ENCODE measurements at regions not wholly inside any gene's neighbourhood (a gene's known extent, or its start where the extent isn't known, plus 50 kb on each side); places are given as distances from the start of the nearest gene placed in this dataset.
"Not testable (repeated sequence)": the region's sequence is repeated elsewhere in the genome, so short reads cannot be mapped to it uniquely, and the experiment has no call there.

DNA sequence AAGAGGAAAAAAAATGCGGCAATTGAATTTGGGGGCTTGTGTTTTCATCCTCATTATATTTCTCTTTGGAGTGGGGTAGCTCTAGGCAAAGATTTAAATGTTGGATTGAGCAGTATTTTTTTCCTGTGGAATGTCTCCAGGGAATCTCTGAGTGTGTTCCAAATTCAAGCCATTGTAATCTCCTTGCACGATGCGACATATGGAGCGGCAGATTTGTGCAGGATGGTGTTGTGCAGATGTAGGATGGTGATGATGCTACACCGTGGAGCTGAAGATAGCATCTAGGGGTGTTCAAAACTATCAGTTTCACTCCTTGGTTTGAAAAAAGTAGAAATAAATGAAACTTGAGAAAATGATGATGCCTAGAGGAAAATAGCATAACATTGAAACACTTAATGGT is 777.5 kb upstream of the EPHA7 start:
- Histone ChIP-seq H3K4me1 (ENCODE audit: control insufficient read depth, insufficient read depth, low read length, poor library complexity, severe bottlenecking) (no peaks in the 10 kb centered on the region), H3K36me3 (ENCODE audit: control insufficient read depth, insufficient read depth, low read length) (no peaks in the 10 kb centered on the region), H3K9me3 (ENCODE audit: control insufficient read depth, low read length) (no peaks in the 10 kb centered on the region), H3K4me3 (ENCODE audit: extremely low read depth, insufficient read depth, low read length, poor library complexity, severe bottlenecking) (no peak overlapping the region), H3K27ac (ENCODE audit: low read depth, low read length, severe bottlenecking) (no peak overlapping the region)
- 93 to 95% methylated on average over 2 to 4 of the region's 5 CpGs for WGBS, 2 experiments (ENCODE audit: insufficient coverage in 2 of 2)

DNA sequence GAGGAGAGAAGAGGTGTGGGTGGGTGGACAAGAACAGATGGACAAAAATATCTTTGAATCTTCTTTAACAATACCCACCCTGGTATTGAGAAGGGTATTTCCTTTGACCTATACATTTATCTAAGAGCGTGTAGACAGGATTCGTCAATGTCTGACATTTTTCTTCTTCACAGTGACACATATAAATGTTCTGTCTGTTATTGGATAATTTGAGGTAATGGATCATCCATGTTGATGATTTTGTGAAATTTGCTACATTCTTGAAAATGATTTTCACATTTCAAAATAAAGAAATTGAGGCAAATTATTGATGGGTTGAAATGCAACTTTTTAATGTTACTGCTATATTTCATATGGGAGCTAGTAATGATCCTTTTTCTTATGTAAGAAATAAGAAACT is 770.7 kb upstream of the EPHA7 start:
- WGBS, 2 experiments (ENCODE audit: insufficient coverage in 2 of 2): no CpG with 5 or more reads among the region's 2 CpGs
- H3K9me3 ChIP-seq (ENCODE audit: control insufficient read depth, low read length): peaks cover 2% of the 10 kb centered on the region
- no peak overlapping the region for H3K27ac ChIP-seq (ENCODE audit: low read depth, low read length, severe bottlenecking)
- no peak overlapping the region for H3K4me3 ChIP-seq (ENCODE audit: extremely low read depth, insufficient read depth, low read length, poor library complexity, severe bottlenecking)
- H3K36me3 ChIP-seq (ENCODE audit: control insufficient read depth, insufficient read depth, low read length): no peaks in the 10 kb centered on the region
- no peaks in the 10 kb centered on the region for H3K4me1 ChIP-seq (ENCODE audit: control insufficient read depth, insufficient read depth, low read length, poor library complexity, severe bottlenecking)

- 95 to 100% methylated on average over 2 of the region's 2 CpGs for WGBS, 2 experiments (ENCODE audit: insufficient coverage in 2 of 2)
- H3K9me3 ChIP-seq (ENCODE audit: control insufficient read depth, low read length): peaks cover 6% of the 10 kb centered on the region
- H3K4me3 ChIP-seq (ENCODE audit: extremely low read depth, insufficient read depth, low read length, poor library complexity, severe bottlenecking): no peak overlapping the region
- H3K4me1 ChIP-seq (ENCODE audit: control insufficient read depth, insufficient read depth, low read length, poor library complexity, severe bottlenecking): no peaks in the 10 kb centered on the region
- H3K27ac ChIP-seq (ENCODE audit: low read depth, low read length, severe bottlenecking): no peak overlapping the region
- H3K36me3 ChIP-seq (ENCODE audit: control insufficient read depth, insufficient read depth, low read length): no peaks in the 10 kb centered on the region
Measured at GRCh38 chr6:94184666-94185464, 765.5 kb upstream of the EPHA7 start.

- Histone ChIP-seq H3K9me3 (ENCODE audit: control insufficient read depth, low read length) (no peaks in the 10 kb centered on the region), H3K27ac (ENCODE audit: low read depth, low read length, severe bottlenecking) (peak overlapping the region; percentile 76), H3K4me1 (ENCODE audit: control insufficient read depth, insufficient read depth, low read length, poor library complexity, severe bottlenecking) (peaks cover 5% of the 10 kb centered on the region), H3K36me3 (ENCODE audit: control insufficient read depth, insufficient read depth, low read length) (no peaks in the 10 kb centered on the region), H3K4me3 (ENCODE audit: extremely low read depth, insufficient read depth, low read length, poor library complexity, severe bottlenecking) (no peak overlapping the region)
- WGBS, 2 experiments (ENCODE audit: insufficient coverage in 2 of 2): 40% methylated on average over 1 of the region's 2 CpGs; no CpG with 5 or more reads in 1 of the 2 experiments
Measured at GRCh38 chr6:94177429-94177828, 758.1 kb upstream of the EPHA7 start.

DNA sequence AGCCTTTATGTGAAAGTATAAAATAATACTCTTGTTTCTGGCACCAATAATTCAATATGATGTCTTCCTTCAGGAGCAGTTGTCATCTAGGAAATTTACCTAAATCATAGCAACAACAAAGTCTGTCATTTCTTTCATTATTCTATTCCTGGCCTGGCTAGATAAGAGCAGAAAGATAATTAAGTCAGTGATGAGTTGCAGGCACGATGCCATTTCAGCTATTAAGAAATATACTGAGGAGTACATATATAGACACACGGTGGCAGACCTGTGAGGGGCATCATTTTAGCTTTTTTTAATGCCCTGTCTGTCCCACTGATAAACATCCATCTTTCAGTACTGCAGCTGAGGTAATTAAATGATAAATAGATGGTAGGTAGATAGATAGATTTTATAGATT is 756.1 kb upstream of the EPHA7 start:
- WGBS, 2 experiments (ENCODE audit: insufficient coverage in 2 of 2): 100% methylated on average over 1 of the region's 2 CpGs; no CpG with 5 or more reads in 1 of the 2 experiments
- H3K4me1 ChIP-seq (ENCODE audit: control insufficient read depth, insufficient read depth, low read length, poor library complexity, severe bottlenecking): peaks cover 5% of the 10 kb centered on the region
- H3K27ac ChIP-seq (ENCODE audit: low read depth, low read length, severe bottlenecking): no peak overlapping the region
- no peaks in the 10 kb centered on the region for H3K9me3 ChIP-seq (ENCODE audit: control insufficient read depth, low read length)
- no peak overlapping the region for H3K4me3 ChIP-seq (ENCODE audit: extremely low read depth, insufficient read depth, low read length, poor library complexity, severe bottlenecking)
- H3K36me3 ChIP-seq (ENCODE audit: control insufficient read depth, insufficient read depth, low read length): no peaks in the 10 kb centered on the region

- H3K9me3 ChIP-seq (ENCODE audit: control insufficient read depth, low read length): no peaks in the 10 kb centered on the region
- H3K4me3 ChIP-seq (ENCODE audit: extremely low read depth, insufficient read depth, low read length, poor library complexity, severe bottlenecking): no peak overlapping the region
- H3K4me1 ChIP-seq (ENCODE audit: control insufficient read depth, insufficient read depth, low read length, poor library complexity, severe bottlenecking): no peaks in the 10 kb centered on the region
- no peak overlapping the region for H3K27ac ChIP-seq (ENCODE audit: low read depth, low read length, severe bottlenecking)
- WGBS, 2 experiments (ENCODE audit: insufficient coverage in 2 of 2): no CpG with 5 or more reads among the region's 1 CpG
- no peaks in the 10 kb centered on the region for H3K36me3 ChIP-seq (ENCODE audit: control insufficient read depth, insufficient read depth, low read length)
Measured at GRCh38 chr6:94163877-94164276, 744.5 kb upstream of the EPHA7 start.

DNA sequence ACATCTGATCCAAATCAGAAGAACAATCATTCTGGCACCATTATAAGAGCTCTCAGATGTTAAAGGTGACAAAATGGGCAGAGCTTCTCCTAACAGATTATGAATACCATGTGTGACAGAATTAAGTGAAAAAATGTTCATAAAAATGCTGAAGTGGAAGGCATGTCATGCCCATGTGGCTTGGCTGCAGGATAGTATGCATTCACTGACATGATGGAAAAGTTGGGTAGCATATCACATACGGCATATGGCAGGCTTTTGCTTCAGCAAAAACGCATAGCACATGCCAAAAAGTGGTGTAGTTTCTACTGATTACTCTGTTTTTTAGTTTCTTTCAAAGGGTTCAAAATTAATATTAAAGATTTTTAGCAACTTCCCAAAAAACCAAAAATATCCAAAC is 731.5 kb upstream of the EPHA7 start:
- no peaks in the 10 kb centered on the region for H3K36me3 ChIP-seq (ENCODE audit: control insufficient read depth, insufficient read depth, low read length)
- no peak overlapping the region for H3K4me3 ChIP-seq (ENCODE audit: extremely low read depth, insufficient read depth, low read length, poor library complexity, severe bottlenecking)
- 90 to 100% methylated on average over 1 of the region's 2 CpGs for WGBS, 2 experiments (ENCODE audit: insufficient coverage in 2 of 2)
- H3K9me3 ChIP-seq (ENCODE audit: control insufficient read depth, low read length): no peaks in the 10 kb centered on the region
- no peak overlapping the region for H3K27ac ChIP-seq (ENCODE audit: low read depth, low read length, severe bottlenecking)
- H3K4me1 ChIP-seq (ENCODE audit: control insufficient read depth, insufficient read depth, low read length, poor library complexity, severe bottlenecking): no peaks in the 10 kb centered on the region

GRCh38 chr6:94144807-94145206 is 725.4 kb upstream of the EPHA7 start:
- Histone ChIP-seq H3K27ac (ENCODE audit: low read depth, low read length, severe bottlenecking) (no peak overlapping the region), H3K36me3 (ENCODE audit: control insufficient read depth, insufficient read depth, low read length) (no peaks in the 10 kb centered on the region)

GRCh38 chr6:94137178-94137577 is 717.8 kb upstream of the EPHA7 start:
- WGBS, 2 experiments (ENCODE audit: insufficient coverage in 2 of 2): 89 to 90% methylated on average over 5 to 6 of the region's 11 CpGs
- H3K4me1 ChIP-seq (ENCODE audit: control insufficient read depth, insufficient read depth, low read length, poor library complexity, severe bottlenecking); H3K36me3 ChIP-seq (ENCODE audit: control insufficient read depth, insufficient read depth, low read length); H3K4me3 ChIP-seq (ENCODE audit: extremely low read depth, insufficient read depth, low read length, poor library complexity, severe bottlenecking); H3K27ac ChIP-seq (ENCODE audit: low read depth, low read length, severe bottlenecking); H3K9me3 ChIP-seq (ENCODE audit: control insufficient read depth, low read length): not testable (repeated sequence)

More at GRCh38 chr6:94144807-94145206, 725.4 kb upstream of the EPHA7 start:
- Histone ChIP-seq H3K4me3 (ENCODE audit: extremely low read depth, insufficient read depth, low read length, poor library complexity, severe bottlenecking) (no peak overlapping the region), H3K4me1 (ENCODE audit: control insufficient read depth, insufficient read depth, low read length, poor library complexity, severe bottlenecking) (no peaks in the 10 kb centered on the region), H3K9me3 (ENCODE audit: control insufficient read depth, low read length) (peaks cover 3% of the 10 kb centered on the region)

- Histone ChIP-seq H3K27ac (ENCODE audit: low read depth, low read length, severe bottlenecking) (peak overlapping the region; percentile 54), H3K4me3 (ENCODE audit: extremely low read depth, insufficient read depth, low read length, poor library complexity, severe bottlenecking) (no peak overlapping the region), H3K36me3 (ENCODE audit: control insufficient read depth, insufficient read depth, low read length) (no peaks in the 10 kb centered on the region), H3K4me1 (ENCODE audit: control insufficient read depth, insufficient read depth, low read length, poor library complexity, severe bottlenecking) (no peaks in the 10 kb centered on the region), H3K9me3 (ENCODE audit: control insufficient read depth, low read length) (no peaks in the 10 kb centered on the region)
- WGBS, 2 experiments (ENCODE audit: insufficient coverage in 2 of 2): 100% methylated on average over 1 of the region's 2 CpGs; no CpG with 5 or more reads in 1 of the 2 experiments
Measured at GRCh38 chr6:94133106-94133505, 713.7 kb upstream of the EPHA7 start.

- Histone ChIP-seq H3K9me3 (ENCODE audit: control insufficient read depth, low read length) (no peaks in the 10 kb centered on the region), H3K27ac (ENCODE audit: low read depth, low read length, severe bottlenecking) (no peak overlapping the region), H3K4me1 (ENCODE audit: control insufficient read depth, insufficient read depth, low read length, poor library complexity, severe bottlenecking) (no peaks in the 10 kb centered on the region), H3K4me3 (ENCODE audit: extremely low read depth, insufficient read depth, low read length, poor library complexity, severe bottlenecking) (no peak overlapping the region), H3K36me3 (ENCODE audit: control insufficient read depth, insufficient read depth, low read length) (no peaks in the 10 kb centered on the region)
- WGBS, 2 experiments (ENCODE audit: insufficient coverage in 2 of 2): no CpG with 5 or more reads among the region's 2 CpGs
Measured at GRCh38 chr6:94131271-94131670, 711.9 kb upstream of the EPHA7 start.

Measured in mesodermal cell (in vitro differentiated cells).